Mesendoderm (in vitro differentiated cells): ENCODE measurements at regions not wholly inside any gene's neighbourhood (a gene's known extent, or its start where the extent isn't known, plus 50 kb on each side); places are given as distances from the start of the nearest gene placed in this dataset.

Experiments used
- DNase-seq: peaks from one replicate; pipeline ENCODE4 v3.0.0; 2013
- H2AK5ac ChIP-seq: 2 replicates; pipeline ENCODE4 v1.6.1; 2013; ENCODE audit warnings: low read length, inconsistent platforms
- H2BK120ac ChIP-seq: 2 replicates; pipeline ENCODE4 v1.6.1; 2013; ENCODE audit warnings: low read depth, mild to moderate bottlenecking, low read length, moderate library complexity, mixed read lengths
- H2BK15ac ChIP-seq: replicated peaks from 2 replicates; pipeline ENCODE4 v1.6.1; 2013; ENCODE audit warnings: low read depth, mild to moderate bottlenecking, moderate library complexity
- H2BK5ac ChIP-seq: 2 replicates; pipeline ENCODE4 v1.6.1; 2013; ENCODE audit warnings: low read length, inconsistent platforms
- H3K18ac ChIP-seq: 2 replicates; pipeline ENCODE4 v1.6.1; 2013; ENCODE audit warnings: mild to moderate bottlenecking, low read length, mixed read lengths
- H3K23ac ChIP-seq: one replicate; pipeline ENCODE4 v1.6.1; 2013; ENCODE audit warnings: low read length
- H3K27ac ChIP-seq: 2 replicates; pipeline ENCODE4 v1.5.1; 2013; ENCODE audit warnings: low read depth, mild to moderate bottlenecking, inconsistent platforms, low read length, moderate library complexity
- H3K27me3 ChIP-seq: 2 replicates; pipeline ENCODE4 v1.6.1; 2013; ENCODE audit warnings: low read length, control low read depth, mild to moderate bottlenecking, inconsistent platforms; ENCODE audit not compliant: insufficient read depth, poor library complexity
- H3K36me3 ChIP-seq: 2 replicates; pipeline ENCODE4 v1.6.1; 2013; ENCODE audit warnings: low read length, inconsistent platforms; ENCODE audit not compliant: control insufficient read depth, insufficient read depth
- H3K4ac ChIP-seq: one replicate; pipeline ENCODE4 v1.6.1; 2013; ENCODE audit warnings: low read depth, mild to moderate bottlenecking, low read length, moderate library complexity
- H3K4me1 ChIP-seq: 2 replicates; pipeline ENCODE4 v1.6.1; 2013; ENCODE audit warnings: low read depth, low read length, inconsistent platforms; ENCODE audit not compliant: control insufficient read depth
- H3K4me2 ChIP-seq: 2 replicates; pipeline ENCODE4 v1.6.1; 2013; ENCODE audit warnings: low read length
- H3K4me3 ChIP-seq: 2 replicates; pipeline ENCODE4 v1.5.1; 2013; ENCODE audit warnings: mild to moderate bottlenecking, low read length
- H3K56ac ChIP-seq: one replicate; pipeline ENCODE4 v1.6.1; 2013; ENCODE audit warnings: low read length
- H3K79me1 ChIP-seq: 2 replicates; pipeline ENCODE4 v1.6.1; 2013; ENCODE audit warnings: low read length, inconsistent platforms
- H3K79me2 ChIP-seq: 2 replicates; pipeline ENCODE4 v1.6.1; 2013; ENCODE audit warnings: mild to moderate bottlenecking, low read length; ENCODE audit not compliant: control insufficient read depth, insufficient read depth
- H3K9ac ChIP-seq: 2 replicates; pipeline ENCODE4 v1.6.1; 2013; ENCODE audit warnings: low read length, inconsistent platforms
- H4K5ac ChIP-seq: one replicate; pipeline ENCODE4 v1.6.1; 2013; ENCODE audit warnings: low read length
- H4K8ac ChIP-seq: one replicate; pipeline ENCODE4 v1.6.1; 2013; ENCODE audit warnings: low read depth, mild to moderate bottlenecking, control low read depth, low read length, moderate library complexity
- WGBS: extraction: QIAGEN DNeasy Blood & Tissue Kit; methylation state at CpG from one replicate; pipeline ENCODE4 v1.1.7; 2013; ENCODE audit warnings: low lambda C conversion rate, missing lambda C conversion rate; ENCODE audit not compliant: insufficient coverage; ENCODE audit errors: extremely low coverage; 5-methylcytosine and 5-hydroxymethylcytosine counted together

DNA sequence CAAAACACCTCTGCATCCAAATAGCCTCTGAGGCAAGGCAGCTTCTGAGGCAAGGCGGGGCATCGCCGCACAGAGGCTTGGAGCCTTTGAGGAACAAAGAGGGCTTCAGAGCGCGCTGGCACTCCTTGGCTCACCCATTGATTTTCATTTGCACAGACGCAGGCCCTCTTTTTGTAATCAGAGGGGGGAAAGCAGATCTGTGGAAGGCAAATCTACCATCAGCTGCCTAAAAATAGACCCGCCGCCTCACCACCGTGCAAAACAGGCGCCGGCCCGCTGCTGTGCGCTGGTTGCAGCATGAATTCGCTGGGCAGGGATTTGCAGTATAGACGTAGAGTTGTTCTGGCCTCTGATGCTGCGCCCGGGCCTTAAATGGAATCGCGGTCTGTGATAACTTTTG lies 69.9 kb upstream of the STMND1 start:
- H3K79me1 ChIP-seq = no peaks in the 10 kb centered on the region
- no peak overlapping the region for H4K8ac ChIP-seq
- H3K4me1 ChIP-seq = no peaks in the 10 kb centered on the region
- H3K23ac ChIP-seq = no peak overlapping the region
- H2AK5ac ChIP-seq = no peak overlapping the region
- no peak overlapping the region for H2BK120ac ChIP-seq
- no peaks in the 10 kb centered on the region for H3K79me2 ChIP-seq
- no peaks in the 10 kb centered on the region for H3K36me3 ChIP-seq
- H3K9ac ChIP-seq = no peak overlapping the region
- H3K4me2 ChIP-seq = no peak overlapping the region
- no peak for DNase-seq
- H4K5ac ChIP-seq = no peak overlapping the region
- no peaks in the 10 kb centered on the region for H3K27me3 ChIP-seq
- no peak overlapping the region for H3K27ac ChIP-seq
- no peak overlapping the region for H3K4me3 ChIP-seq
- H3K56ac ChIP-seq = no peak overlapping the region
- no CpG with 5 or more reads among the region's 19 CpGs for WGBS
- H3K4ac ChIP-seq = no peak overlapping the region
- H2BK15ac ChIP-seq = no peak overlapping the region
- no peak overlapping the region for H2BK5ac ChIP-seq
- H3K18ac ChIP-seq = no peak overlapping the region

DNA sequence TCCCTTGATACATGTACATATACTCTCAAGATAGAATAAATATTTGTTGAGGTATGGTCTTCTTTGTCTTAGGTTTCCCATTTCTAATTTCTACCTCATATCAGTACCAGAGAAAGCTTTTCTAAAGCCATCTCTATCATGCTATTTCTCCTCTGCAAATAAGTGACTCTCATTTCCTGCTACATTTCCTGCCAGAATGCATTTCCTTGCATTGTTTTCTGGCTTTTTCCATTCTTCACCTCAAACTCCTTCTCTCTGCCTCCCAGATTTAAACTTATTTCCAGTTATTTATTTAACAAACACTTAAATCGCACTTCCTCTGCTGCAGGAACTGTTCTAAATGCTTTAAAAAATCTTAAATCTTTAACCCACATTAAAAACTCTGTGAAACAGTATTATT lies 74.4 kb upstream of the STMND1 start:
- Histone ChIP-seq H3K79me1 (no peaks in the 10 kb centered on the region), H3K27ac (no peak overlapping the region), H4K5ac (no peak overlapping the region), H3K4ac (no peak overlapping the region), H3K18ac (no peak overlapping the region), H3K79me2 (no peaks in the 10 kb centered on the region), H4K8ac (no peak overlapping the region), H3K4me1 (no peaks in the 10 kb centered on the region), H3K27me3 (no peaks in the 10 kb centered on the region), H2BK120ac (no peak overlapping the region), H3K4me2 (no peak overlapping the region), H3K23ac (no peak overlapping the region), H2BK15ac (no peak overlapping the region), H3K56ac (no peak overlapping the region), H2BK5ac (no peak overlapping the region), H3K4me3 (no peak overlapping the region), H2AK5ac (no peak overlapping the region), H3K36me3 (no peaks in the 10 kb centered on the region), H3K9ac (no peak overlapping the region)
- WGBS = 100% methylated on average over 1 of the region's 1 CpG
- DNase-seq = no peak

DNA sequence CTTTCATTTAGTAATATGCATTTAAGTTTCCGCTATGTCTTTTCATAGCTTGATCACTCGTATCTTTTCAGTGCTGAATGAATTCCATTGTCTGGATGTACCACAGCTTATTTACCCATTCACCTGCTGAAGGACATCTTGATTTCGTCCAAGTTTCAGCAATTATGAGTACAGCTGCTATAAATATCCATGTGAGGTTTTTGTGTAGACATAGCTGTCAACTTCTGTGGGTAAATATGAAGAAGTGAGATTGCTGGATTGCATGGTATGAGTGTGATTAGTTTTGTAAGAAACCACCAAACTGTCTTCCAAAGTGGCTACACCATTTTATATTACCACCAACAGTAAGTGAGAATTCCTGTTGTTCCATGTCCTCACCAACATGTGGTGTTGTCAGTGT lies 79.2 kb upstream of the STMND1 start:
- no peak for DNase-seq
- Histone ChIP-seq H3K27me3 (no peaks in the 10 kb centered on the region), H3K4me3 (no peak overlapping the region), H2BK15ac (no peak overlapping the region), H3K36me3 (no peaks in the 10 kb centered on the region), H3K4me2 (no peak overlapping the region), H2AK5ac (no peak overlapping the region), H3K56ac (no peak overlapping the region), H3K23ac (no peak overlapping the region), H2BK120ac (no peak overlapping the region), H3K79me1 (no peaks in the 10 kb centered on the region), H3K9ac (no peak overlapping the region), H3K4me1 (no peaks in the 10 kb centered on the region), H4K8ac (no peak overlapping the region), H3K79me2 (no peaks in the 10 kb centered on the region), H3K4ac (no peak overlapping the region), H4K5ac (no peak overlapping the region), H3K27ac (no peak overlapping the region), H3K18ac (no peak overlapping the region), H2BK5ac (no peak overlapping the region)
- WGBS = no CpG with 5 or more reads among the region's 3 CpGs

DNA sequence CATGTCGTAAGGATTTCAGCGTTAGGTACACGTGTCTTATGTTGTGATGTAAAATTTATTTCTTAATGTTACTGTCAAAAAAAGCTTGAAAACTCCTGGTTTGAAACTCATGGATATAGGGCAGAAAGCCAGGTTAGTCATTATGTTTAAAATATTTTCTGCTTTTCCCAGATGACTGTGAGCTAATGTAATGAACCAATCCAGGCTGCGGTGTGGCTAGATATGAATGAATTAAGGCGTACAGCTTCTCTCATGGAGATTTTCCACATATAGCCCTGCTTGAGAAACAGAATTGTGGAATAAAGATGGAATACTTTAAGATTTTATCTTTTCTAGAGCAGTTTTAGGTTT lies 80.3 kb upstream of the STMND1 start:
- H3K56ac ChIP-seq = no peak overlapping the region
- no peak overlapping the region for H4K5ac ChIP-seq
- no peak overlapping the region for H2AK5ac ChIP-seq
- H3K9ac ChIP-seq = no peak overlapping the region
- no CpG with 5 or more reads among the region's 5 CpGs for WGBS
- H3K4ac ChIP-seq = no peak overlapping the region
- H3K79me1 ChIP-seq = no peaks in the 10 kb centered on the region
- H3K36me3 ChIP-seq = no peaks in the 10 kb centered on the region
- H3K27me3 ChIP-seq = no peaks in the 10 kb centered on the region
- H3K4me3 ChIP-seq = no peak overlapping the region
- H2BK120ac ChIP-seq = no peak overlapping the region
- H3K79me2 ChIP-seq = no peaks in the 10 kb centered on the region
- no peak overlapping the region for H2BK5ac ChIP-seq
- DNase-seq = no peak
- no peak overlapping the region for H2BK15ac ChIP-seq
- H3K4me2 ChIP-seq = no peak overlapping the region
- H3K27ac ChIP-seq = no peak overlapping the region
- no peak overlapping the region for H4K8ac ChIP-seq
- H3K4me1 ChIP-seq = no peaks in the 10 kb centered on the region
- H3K18ac ChIP-seq = no peak overlapping the region
- H3K23ac ChIP-seq = no peak overlapping the region

DNA sequence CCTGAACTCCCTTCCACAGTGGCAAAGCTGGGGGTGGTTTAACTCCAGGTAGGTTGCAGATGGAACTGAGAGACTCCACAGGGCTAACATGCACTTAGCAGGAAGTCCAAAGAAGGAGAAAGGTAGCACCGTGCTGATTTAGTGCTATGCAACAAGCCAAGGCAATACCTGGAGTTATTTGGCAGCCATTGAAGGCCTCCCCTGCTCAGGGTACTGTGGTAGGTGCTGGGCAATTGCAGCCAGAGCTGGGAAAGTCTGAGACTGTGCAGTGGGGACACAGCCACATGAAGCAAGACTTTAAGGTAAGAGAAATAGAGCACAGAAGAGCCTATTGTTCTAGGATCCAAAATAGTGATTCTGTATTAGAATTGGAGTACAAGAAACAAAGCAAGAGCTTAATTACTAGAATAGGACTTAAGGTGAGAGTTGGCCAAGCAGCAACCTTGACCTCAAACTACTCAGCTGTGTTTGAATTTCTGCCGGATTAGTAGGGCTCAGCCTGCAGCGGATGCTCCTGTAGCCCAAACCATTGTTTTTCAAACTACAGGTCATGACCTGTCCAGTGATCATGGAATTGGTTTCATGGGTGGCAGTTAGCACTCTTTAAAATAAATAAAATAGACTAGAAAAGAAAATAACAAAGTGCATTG lies 80.8 kb upstream of the STMND1 start:
- Histone ChIP-seq H3K79me1 (no peaks in the 10 kb centered on the region), H3K36me3 (no peaks in the 10 kb centered on the region), H3K4me1 (no peaks in the 10 kb centered on the region), H3K4ac (no peak overlapping the region), H3K27ac (no peak overlapping the region), H4K5ac (no peak overlapping the region), H3K27me3 (no peaks in the 10 kb centered on the region), H2BK120ac (no peak overlapping the region), H3K79me2 (no peaks in the 10 kb centered on the region), H4K8ac (no peak overlapping the region), H3K56ac (no peak overlapping the region), H3K4me2 (no peak overlapping the region), H2BK15ac (no peak overlapping the region), H2AK5ac (no peak overlapping the region), H3K9ac (no peak overlapping the region), H3K18ac (no peak overlapping the region), H3K23ac (no peak overlapping the region), H3K4me3 (no peak overlapping the region), H2BK5ac (no peak overlapping the region)
- no peak for DNase-seq
- WGBS = no CpG with 5 or more reads among the region's 3 CpGs

DNA sequence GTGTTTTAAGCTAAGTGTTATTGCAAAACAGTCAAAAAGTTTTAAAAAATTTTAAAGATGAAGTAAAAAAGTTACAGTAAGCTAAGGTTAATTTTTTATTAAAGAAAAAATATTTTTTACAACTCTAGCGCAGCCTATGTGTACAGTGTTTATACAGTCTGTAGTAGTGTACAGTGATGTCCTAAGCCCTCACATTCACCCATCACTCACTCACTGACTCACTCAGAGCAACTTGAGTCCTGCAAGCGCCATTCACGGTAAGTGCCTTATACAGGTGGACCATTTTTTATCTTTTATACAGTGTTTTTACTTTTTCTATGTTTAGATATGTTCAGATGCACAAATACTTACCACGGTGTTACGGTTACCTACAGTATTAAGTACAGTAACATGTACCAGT lies 83.4 kb upstream of the STMND1 start:
- H3K56ac ChIP-seq = no peak overlapping the region
- no CpG with 5 or more reads among the region's 5 CpGs for WGBS
- H3K4me3 ChIP-seq = no peak overlapping the region

More for the DNA sequence above, 83.4 kb upstream of the STMND1 start:
- H3K9ac ChIP-seq = no peak overlapping the region
- no peak overlapping the region for H3K18ac ChIP-seq
- no peaks in the 10 kb centered on the region for H3K27me3 ChIP-seq
- no peak overlapping the region for H3K4ac ChIP-seq
- H2AK5ac ChIP-seq = no peak overlapping the region
- H2BK120ac ChIP-seq = no peak overlapping the region
- H3K4me2 ChIP-seq = no peak overlapping the region
- DNase-seq = no peak
- no peaks in the 10 kb centered on the region for H3K79me1 ChIP-seq
- no peak overlapping the region for H2BK15ac ChIP-seq
- H4K5ac ChIP-seq = no peak overlapping the region
- no peaks in the 10 kb centered on the region for H3K79me2 ChIP-seq
- no peaks in the 10 kb centered on the region for H3K4me1 ChIP-seq
- H3K27ac ChIP-seq = no peak overlapping the region
- no peak overlapping the region for H3K23ac ChIP-seq
- H3K36me3 ChIP-seq = no peaks in the 10 kb centered on the region
- H4K8ac ChIP-seq = no peak overlapping the region
- no peak overlapping the region for H2BK5ac ChIP-seq
